ENCODE measurements at regions not wholly inside any gene's neighbourhood (a gene's known extent, or its start where the extent isn't known, plus 50 kb on each side); places are given as distances from the start of the nearest gene placed in this dataset.

GRCh38 chr13:75231235-75231634, 250.7 kb downstream of the TBC1D4 start:
- no peak for DNase-seq (ENCODE audit: low read depth)

GRCh38 chr13:75226733-75227435, 255.1 kb downstream of the TBC1D4 start:
- DNase-seq (ENCODE audit: low read depth) = no peak

DNA sequence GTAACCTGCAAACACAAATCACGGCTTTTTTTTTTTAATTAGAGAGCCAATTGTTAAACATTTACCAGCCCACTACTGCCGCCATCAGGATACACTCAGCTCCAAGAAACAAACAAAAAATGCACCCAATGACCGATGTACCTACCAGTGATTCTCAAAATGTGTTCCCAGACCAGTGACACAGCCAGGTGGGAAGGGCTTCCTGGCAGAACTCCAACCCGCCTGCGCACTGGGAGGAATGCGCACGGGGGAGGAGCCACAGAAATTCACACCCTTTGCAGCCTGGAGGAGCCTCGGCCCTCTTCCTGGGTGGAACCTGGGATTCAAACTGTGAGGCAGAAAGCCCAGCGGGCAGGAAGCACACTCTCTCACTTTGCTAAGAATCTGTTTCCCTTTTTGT, 255.9 kb downstream of the TBC1D4 start:
- DNase-seq (ENCODE audit: low read depth) = no peak

GRCh38 chr13:75225288-75226032, 256.5 kb downstream of the TBC1D4 start:
- no peak for DNase-seq (ENCODE audit: low read depth)

DNA sequence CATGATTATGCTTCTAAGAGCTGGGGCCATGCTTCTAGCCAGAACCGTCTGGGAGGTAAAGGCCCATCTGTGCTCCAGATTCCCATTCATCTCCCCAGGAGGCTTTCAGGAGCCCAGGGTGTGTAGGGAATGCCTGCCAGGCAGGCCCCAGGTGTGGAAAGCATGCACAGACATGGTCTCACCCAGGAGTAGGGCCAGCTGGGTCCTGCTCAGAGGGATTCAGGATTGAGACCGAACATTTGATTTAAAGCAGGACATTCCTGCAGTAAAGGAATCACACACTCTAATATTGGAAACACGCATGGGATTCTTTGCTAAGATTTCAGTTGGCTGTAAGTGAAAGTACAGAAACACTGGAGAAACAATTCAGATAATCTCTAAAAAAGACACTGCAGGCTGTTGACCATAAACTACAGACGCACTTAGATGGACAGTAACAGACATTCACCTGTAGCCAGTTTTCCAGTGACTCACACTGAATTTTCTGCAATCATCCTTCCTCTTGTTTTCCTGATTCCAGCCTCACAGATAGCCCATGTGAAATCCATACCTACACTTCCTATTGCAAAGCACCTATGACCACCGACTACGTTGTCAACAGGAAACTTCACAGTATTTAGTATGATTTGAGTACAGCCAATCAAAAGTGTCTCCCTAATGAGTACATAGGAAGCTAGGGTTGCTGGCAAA, 257.8 kb downstream of the TBC1D4 start:
- DNase-seq (ENCODE audit: low read depth) = no peak

DNA sequence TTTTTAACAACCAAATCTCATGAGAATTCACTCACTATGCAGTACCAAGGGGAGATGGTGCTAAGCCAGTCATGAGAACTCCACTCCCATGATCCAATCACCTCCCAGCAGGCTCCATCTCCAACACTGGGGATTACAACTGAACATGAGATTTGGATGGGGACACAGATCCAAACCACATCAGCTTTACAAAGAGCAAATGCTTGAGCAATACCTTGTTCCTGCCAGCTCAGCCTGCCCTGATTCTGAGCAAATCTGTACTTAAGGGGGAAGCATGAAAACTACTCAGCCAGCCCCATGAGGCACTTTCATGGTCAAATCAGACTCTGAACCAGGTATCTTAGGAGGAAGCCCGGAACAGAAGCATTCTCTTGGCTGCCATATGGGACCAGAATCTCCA, 259.9 kb downstream of the TBC1D4 start:
- no peak for DNase-seq (ENCODE audit: low read depth)

DNA sequence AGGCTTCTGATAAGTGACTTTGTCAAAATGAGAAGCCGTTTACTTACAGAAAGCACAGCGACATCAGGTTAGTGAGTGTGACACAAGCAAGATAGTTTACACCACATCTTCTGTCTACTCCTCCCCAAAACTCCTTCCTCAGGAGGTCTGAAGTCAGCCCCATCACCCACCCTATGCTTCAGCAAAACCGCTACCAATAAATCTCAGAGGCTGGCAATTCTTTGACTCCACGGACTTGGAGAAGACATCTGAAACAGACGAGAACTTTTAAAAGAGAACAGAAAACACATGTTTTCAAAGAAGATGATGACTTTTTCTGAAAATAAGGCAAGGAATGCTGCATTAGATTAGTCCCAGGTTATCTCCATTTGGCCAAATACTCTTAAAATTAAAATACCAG, 261.1 kb downstream of the TBC1D4 start:
- DNase-seq (ENCODE audit: low read depth) = no peak

GRCh38 chr13:75220238-75220542, 261.8 kb downstream of the TBC1D4 start:
- DNase-seq (ENCODE audit: low read depth) = no peak

GRCh38 chr13:75219479-75220237, 262.3 kb downstream of the TBC1D4 start:
- no peak for DNase-seq (ENCODE audit: low read depth)

DNA sequence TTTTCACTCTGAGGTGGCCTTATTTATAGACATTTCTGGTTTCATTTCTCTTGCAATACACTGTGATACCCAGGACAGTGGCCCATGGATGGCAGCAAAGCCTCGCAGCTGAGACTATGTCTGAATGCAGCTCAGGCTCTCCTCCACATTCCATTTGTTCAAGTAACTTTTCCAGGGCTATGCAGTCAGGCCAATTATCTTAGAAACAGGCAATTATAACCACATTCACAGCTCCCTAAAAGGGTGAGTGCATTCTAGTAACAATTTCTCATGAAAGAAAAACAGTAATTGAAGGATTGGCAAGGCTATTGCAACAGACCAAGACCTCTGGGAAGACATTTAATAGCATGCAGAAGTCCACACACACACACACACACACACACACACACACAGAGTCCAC, 264.0 kb downstream of the TBC1D4 start:
- no peak for DNase-seq (ENCODE audit: low read depth)

- DNase-seq (ENCODE audit: low read depth) = no peak
These were observed 265.9 kb downstream of the TBC1D4 start for GRCh38 chr13:75216038-75216437.

DNA sequence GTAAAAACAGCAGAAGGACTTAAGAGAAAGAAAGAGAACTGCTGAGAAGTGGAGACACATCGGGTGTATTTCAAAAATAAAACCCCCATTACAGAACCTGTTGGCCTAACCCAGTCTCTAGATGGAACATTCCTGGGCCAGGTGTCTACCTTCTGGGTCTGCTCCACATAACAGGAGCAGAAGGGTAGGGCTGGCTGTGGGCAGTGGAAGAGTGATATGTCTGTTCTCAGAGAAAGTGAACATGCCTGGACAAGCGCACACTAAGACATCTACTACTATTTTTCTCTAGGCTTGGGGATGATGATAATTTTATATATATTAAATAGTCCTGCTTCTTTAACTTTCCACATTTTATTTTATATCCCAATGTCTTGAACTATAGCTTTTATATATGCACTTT, 267.1 kb downstream of the TBC1D4 start:
- DNase-seq (ENCODE audit: low read depth) = no peak

- DNase-seq (ENCODE audit: low read depth) = no peak
These were observed 279.0 kb downstream of the TBC1D4 start for GRCh38 chr13:75202981-75203380.

- no peak for DNase-seq (ENCODE audit: low read depth)
These were observed 284.2 kb downstream of the TBC1D4 start for GRCh38 chr13:75197803-75198202.

DNA sequence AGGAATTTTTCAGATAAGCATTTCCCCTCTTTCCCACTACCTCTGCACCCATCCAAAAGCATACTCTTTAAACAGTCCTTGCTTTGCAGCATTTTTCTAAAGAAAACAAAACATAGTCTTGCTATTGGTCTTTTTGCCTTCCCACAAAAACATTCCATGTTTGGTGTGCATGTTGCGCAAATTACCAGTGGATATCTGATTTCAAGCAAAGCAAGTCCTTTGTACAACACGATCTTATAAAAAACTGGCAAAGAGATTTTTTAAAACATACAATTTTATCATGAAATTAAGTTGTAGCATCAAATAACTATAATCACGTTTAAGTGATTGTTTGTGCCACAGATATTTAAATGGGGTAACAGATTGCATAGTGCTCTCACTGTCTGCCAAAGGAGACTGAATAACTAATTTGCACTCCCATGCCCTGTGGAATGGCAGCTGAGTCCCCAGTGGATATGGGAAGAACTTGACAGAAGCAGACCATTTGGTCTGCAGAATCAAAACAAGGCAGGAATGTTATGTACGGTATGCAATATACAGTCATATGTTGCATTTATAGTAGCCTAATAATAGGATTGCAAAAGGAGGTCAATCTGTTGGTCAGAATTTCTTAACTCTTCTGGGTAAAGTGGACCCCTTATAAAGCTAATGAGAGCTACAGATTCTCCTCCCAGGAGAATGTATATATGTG, 285.7 kb downstream of the TBC1D4 start:
- no peak for DNase-seq (ENCODE audit: low read depth)

GRCh38 chr13:75195495-75196146, 286.3 kb downstream of the TBC1D4 start:
- no peak for DNase-seq (ENCODE audit: low read depth)

GRCh38 chr13:75194717-75195462, 287.1 kb downstream of the TBC1D4 start:
- no peak for DNase-seq (ENCODE audit: low read depth)

GRCh38 chr13:75186379-75186778, 295.6 kb downstream of the TBC1D4 start:
- DNase-seq (ENCODE audit: low read depth) = no peak

- no peak for DNase-seq (ENCODE audit: low read depth)
These were observed 300.1 kb downstream of the TBC1D4 start for GRCh38 chr13:75181906-75182305.

- no peak for DNase-seq (ENCODE audit: low read depth)
These were observed 301.0 kb downstream of the TBC1D4 start for GRCh38 chr13:75180805-75181455.

Data from forelimb muscle (tissue), 1 donor.